ENCODE measurements at regions not wholly inside any gene's neighbourhood (a gene's known extent, or its start where the extent isn't known, plus 50 kb on each side); places are given as distances from the start of the nearest gene placed in this dataset.

DNA sequence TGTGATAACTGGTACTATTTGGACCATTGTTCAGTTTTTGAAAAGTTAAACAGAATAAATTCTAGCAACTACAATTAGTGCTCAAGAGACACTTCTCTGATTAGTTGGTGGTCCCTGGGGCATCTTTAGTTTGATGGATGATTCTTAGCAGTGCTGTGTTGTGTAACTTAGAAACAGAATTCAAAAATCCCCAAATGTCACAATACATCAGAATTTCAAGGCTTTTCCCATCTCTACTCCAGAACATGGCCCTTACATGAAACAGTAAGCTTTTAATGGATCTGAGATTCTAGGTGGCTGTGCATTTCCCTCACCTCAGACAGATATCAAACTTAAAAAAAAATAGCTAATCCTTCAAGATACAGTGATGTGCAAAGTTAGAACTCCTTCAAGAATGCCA is 104.4 kb upstream of the CXCL13 start:
- TF ChIP-seq, protein P1, sequence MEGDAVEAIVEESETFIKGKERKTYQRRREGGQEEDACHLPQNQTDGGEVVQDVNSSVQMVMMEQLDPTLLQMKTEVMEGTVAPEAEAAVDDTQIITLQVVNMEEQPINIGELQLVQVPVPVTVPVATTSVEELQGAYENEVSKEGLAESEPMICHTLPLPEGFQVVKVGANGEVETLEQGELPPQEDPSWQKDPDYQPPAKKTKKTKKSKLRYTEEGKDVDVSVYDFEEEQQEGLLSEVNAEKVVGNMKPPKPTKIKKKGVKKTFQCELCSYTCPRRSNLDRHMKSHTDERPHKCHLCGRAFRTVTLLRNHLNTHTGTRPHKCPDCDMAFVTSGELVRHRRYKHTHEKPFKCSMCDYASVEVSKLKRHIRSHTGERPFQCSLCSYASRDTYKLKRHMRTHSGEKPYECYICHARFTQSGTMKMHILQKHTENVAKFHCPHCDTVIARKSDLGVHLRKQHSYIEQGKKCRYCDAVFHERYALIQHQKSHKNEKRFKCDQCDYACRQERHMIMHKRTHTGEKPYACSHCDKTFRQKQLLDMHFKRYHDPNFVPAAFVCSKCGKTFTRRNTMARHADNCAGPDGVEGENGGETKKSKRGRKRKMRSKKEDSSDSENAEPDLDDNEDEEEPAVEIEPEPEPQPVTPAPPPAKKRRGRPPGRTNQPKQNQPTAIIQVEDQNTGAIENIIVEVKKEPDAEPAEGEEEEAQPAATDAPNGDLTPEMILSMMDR (IDR thresholded peaks at IDR 0.05), result no peak
- no peak for TF ChIP-seq SMC3 (IDR thresholded peaks at IDR 0.05; ENCODE audit: low read depth, low read length)
- TF ChIP-seq POLR2AphosphoS5 (IDR thresholded peaks at IDR 0.05; ENCODE audit: low read depth, low read length), result no peak
- no peak for TF ChIP-seq EZH2phosphoT487 (IDR thresholded peaks at IDR 0.05; ENCODE audit: borderline replicate concordance, low read depth)
- no peak for TF ChIP-seq CHD2 (IDR thresholded peaks at IDR 0.05; ENCODE audit: low read length, partially characterized antibody)

Measured in SK-N-SH (cell line).